ENCODE measurements at regions not wholly inside any gene's neighbourhood (a gene's known extent, or its start where the extent isn't known, plus 50 kb on each side); places are given as distances from the start of the nearest gene placed in this dataset.

DNA sequence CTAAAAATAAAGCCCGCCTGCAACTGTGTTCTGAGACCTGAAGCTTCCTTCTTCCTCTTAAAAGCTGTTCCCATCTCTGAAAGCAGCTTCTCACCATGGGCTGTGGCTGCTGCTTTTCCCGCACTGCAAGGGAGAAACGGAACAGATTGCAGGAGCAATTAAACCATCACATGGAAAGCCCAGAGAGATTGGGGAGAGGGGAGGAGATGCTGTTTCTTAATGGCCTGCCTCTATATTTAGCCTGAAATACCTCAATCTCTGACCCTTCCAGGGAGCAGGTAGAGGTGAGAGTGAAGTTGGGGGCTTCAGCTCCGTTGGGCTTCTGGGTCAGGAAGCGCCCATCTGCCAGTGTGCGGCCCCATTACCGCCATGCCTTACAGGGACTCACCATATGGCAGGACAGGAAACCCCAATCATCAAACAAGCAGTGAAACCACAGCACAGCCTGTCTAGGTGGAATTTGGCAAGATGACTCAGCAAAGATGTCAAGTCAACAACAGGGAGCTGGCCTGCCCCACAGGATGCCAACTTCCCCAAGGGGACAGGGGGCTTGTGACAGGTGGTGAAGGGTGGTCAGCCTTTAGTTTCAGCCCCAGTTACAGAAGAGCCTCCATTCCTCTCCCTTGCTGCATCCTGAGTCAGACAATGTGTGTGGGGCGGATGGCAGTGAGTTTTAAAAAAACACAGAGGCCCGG, 286.6 kb upstream of the CCL2 start:
- Histone ChIP-seq H3K27me3 (replicated peaks; ENCODE audit: insufficient read depth, low read depth, low read length, poor library complexity) (peaks cover 3% of the 10 kb centered on the region), H3K4me1 (ENCODE audit: insufficient read depth, low read length, poor library complexity, severe bottlenecking) (no peaks in the 10 kb centered on the region), H3K4me3 (ENCODE audit: low read depth, low read length, poor library complexity, severe bottlenecking) (no peak overlapping the region), H3K9me3 (ENCODE audit: low read depth, low read length, poor library complexity, severe bottlenecking) (no peaks in the 10 kb centered on the region), H3K36me3 (ENCODE audit: insufficient read depth, low read length, poor library complexity, severe bottlenecking) (no peaks in the 10 kb centered on the region), H3K27ac (ENCODE audit: low read depth, low read length, poor library complexity, severe bottlenecking) (no peak overlapping the region)
- TF ChIP-seq EZH2 (IDR thresholded peaks at IDR 0.05; ENCODE audit: borderline replicate concordance, low read depth, low read length, poor library complexity, severe bottlenecking), result no peak
- TF ChIP-seq, protein P1, sequence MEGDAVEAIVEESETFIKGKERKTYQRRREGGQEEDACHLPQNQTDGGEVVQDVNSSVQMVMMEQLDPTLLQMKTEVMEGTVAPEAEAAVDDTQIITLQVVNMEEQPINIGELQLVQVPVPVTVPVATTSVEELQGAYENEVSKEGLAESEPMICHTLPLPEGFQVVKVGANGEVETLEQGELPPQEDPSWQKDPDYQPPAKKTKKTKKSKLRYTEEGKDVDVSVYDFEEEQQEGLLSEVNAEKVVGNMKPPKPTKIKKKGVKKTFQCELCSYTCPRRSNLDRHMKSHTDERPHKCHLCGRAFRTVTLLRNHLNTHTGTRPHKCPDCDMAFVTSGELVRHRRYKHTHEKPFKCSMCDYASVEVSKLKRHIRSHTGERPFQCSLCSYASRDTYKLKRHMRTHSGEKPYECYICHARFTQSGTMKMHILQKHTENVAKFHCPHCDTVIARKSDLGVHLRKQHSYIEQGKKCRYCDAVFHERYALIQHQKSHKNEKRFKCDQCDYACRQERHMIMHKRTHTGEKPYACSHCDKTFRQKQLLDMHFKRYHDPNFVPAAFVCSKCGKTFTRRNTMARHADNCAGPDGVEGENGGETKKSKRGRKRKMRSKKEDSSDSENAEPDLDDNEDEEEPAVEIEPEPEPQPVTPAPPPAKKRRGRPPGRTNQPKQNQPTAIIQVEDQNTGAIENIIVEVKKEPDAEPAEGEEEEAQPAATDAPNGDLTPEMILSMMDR (conservative IDR thresholded peaks at IDR 0.05; ENCODE audit: low read depth, low read length), result no peak
- intact Hi-C loops (cut with micrococcal nuclease; ENCODE audit: unreplicated experiment), result no loop called here
- DNase-seq (ENCODE audit: low spot score), result no peak
- ChIA-PET CTCF (no interaction called here), POLR2A (ENCODE audit: low non-redundant PET) (no interaction called here)
- no TSS peak for BruUV-seq (replicated peaks)

- Histone ChIP-seq H3K9me3 (ENCODE audit: low read depth, low read length, poor library complexity, severe bottlenecking) (no peaks in the 10 kb centered on the region), H3K27me3 (replicated peaks; ENCODE audit: insufficient read depth, low read depth, low read length, poor library complexity) (peaks cover 3% of the 10 kb centered on the region), H3K36me3 (ENCODE audit: insufficient read depth, low read length, poor library complexity, severe bottlenecking) (no peaks in the 10 kb centered on the region), H3K4me1 (ENCODE audit: insufficient read depth, low read length, poor library complexity, severe bottlenecking) (no peaks in the 10 kb centered on the region), H3K4me3 (ENCODE audit: low read depth, low read length, poor library complexity, severe bottlenecking) (no peak overlapping the region), H3K27ac (ENCODE audit: low read depth, low read length, poor library complexity, severe bottlenecking) (no peak overlapping the region)
- no peak for DNase-seq (ENCODE audit: low spot score)
- intact Hi-C loops (cut with micrococcal nuclease; ENCODE audit: unreplicated experiment), result no loop called here
- BruUV-seq (replicated peaks), result no TSS peak
- CTCF ChIA-PET, result no interaction called here
- POLR2A ChIA-PET (ENCODE audit: low non-redundant PET), result no interaction called here
- no peak for TF ChIP-seq EZH2 (IDR thresholded peaks at IDR 0.05; ENCODE audit: borderline replicate concordance, low read depth, low read length, poor library complexity, severe bottlenecking)
- TF ChIP-seq, protein P1 (conservative IDR thresholded peaks at IDR 0.05; ENCODE audit: low read depth, low read length), result no peak
Observed at GRCh38 chr17:33970279-33970678, 284.8 kb upstream of the CCL2 start.

- BruUV-seq (replicated peaks), result no TSS peak
- Histone ChIP-seq H3K9me3 (ENCODE audit: low read depth, low read length, poor library complexity, severe bottlenecking) (no peaks in the 10 kb centered on the region), H3K4me1 (ENCODE audit: insufficient read depth, low read length, poor library complexity, severe bottlenecking) (no peaks in the 10 kb centered on the region), H3K27ac (ENCODE audit: low read depth, low read length, poor library complexity, severe bottlenecking) (no peak overlapping the region), H3K4me3 (ENCODE audit: low read depth, low read length, poor library complexity, severe bottlenecking) (no peak overlapping the region), H3K36me3 (ENCODE audit: insufficient read depth, low read length, poor library complexity, severe bottlenecking) (no peaks in the 10 kb centered on the region), H3K27me3 (replicated peaks; ENCODE audit: insufficient read depth, low read depth, low read length, poor library complexity) (peaks cover 3% of the 10 kb centered on the region)
- intact Hi-C loops (cut with micrococcal nuclease; ENCODE audit: unreplicated experiment), result no loop called here
- ChIA-PET POLR2A (ENCODE audit: low non-redundant PET) (no interaction called here), CTCF (no interaction called here)
- no peak for TF ChIP-seq EZH2 (IDR thresholded peaks at IDR 0.05; ENCODE audit: borderline replicate concordance, low read depth, low read length, poor library complexity, severe bottlenecking)
- TF ChIP-seq, protein P1 (conservative IDR thresholded peaks at IDR 0.05; ENCODE audit: low read depth, low read length), result no peak
- no peak for DNase-seq (ENCODE audit: low spot score)
Observed at GRCh38 chr17:33972763-33973162, 282.3 kb upstream of the CCL2 start.
